ENCODE measurements at regions not wholly inside any gene's neighbourhood (a gene's known extent, or its start where the extent isn't known, plus 50 kb on each side); places are given as distances from the start of the nearest gene placed in this dataset.

- TF ChIP-seq EZH2phosphoT487 (IDR thresholded peaks at IDR 0.05; ENCODE audit: insufficient read depth, low read depth) (no peak), EZH2 (IDR thresholded peaks at IDR 0.05; ENCODE audit: insufficient read depth, poor library complexity, severe bottlenecking) (no peak)
Observed at GRCh38 chr2:167689444-167689843, 558.0 kb downstream of the STK39 start.

All from GM23248 (cell line).